Right lobe of liver (tissue), 6 donors: ENCODE measurements at regions not wholly inside any gene's neighbourhood (a gene's known extent, or its start where the extent isn't known, plus 50 kb on each side); places are given as distances from the start of the nearest gene placed in this dataset.
A peak's percentile ranks its signal among the peaks of the same experiment; 100 is the strongest.

Experiments
- ATAC-seq, 4 donors: fragments of 200-7000 bp; cut with Tn5 transposase; one replicate each; pipeline ENCODE4 v1.9.1; 2020; ENCODE audit warnings: mild to moderate bottlenecking in 4 of 4, moderate library complexity in 4 of 4
- DNase-seq, 3 donors: peaks; one replicate each; pipeline ENCODE4 v3.0.0-alpha.2; 2020
- H3K27ac ChIP-seq, 3 donors: fragments of 200-600 bp; one replicate each; pipeline ENCODE4 v1.8.0; 2022
- H3K27me3 ChIP-seq, 2 donors: fragments of 200-600 bp; one replicate each; pipeline ENCODE4 v1.8.0; 2022
- H3K36me3 ChIP-seq, 4 donors: fragments of 200-600 bp; sonication (generic) in 1 of 4; one replicate each; pipeline versions ENCODE4 v1.5.1 to v1.8.0; 2017 to 2022; ENCODE audit warnings: control low read depth in 1 of 4
- H3K4me1 ChIP-seq, 4 donors: fragments of 200-600 bp; sonication (generic) in 1 of 4; one replicate each; pipeline versions ENCODE4 v1.5.1 to v1.8.0; 2017 to 2022; ENCODE audit warnings: control low read depth in 1 of 4
- H3K4me3 ChIP-seq, 3 donors: fragments of 200-600 bp; one replicate each; pipeline ENCODE4 v1.8.0; 2022
- H3K9me3 ChIP-seq, 4 donors: fragments of 200-600 bp; sonication (generic) in 1 of 4; one replicate each; pipeline versions ENCODE4 v1.5.1 to v1.8.0; 2017 to 2022; ENCODE audit warnings: control low read depth in 1 of 4
- POLR2A ChIP-seq: fragments of 450-650 bp; IDR thresholded peaks from one replicate; pipeline ENCODE4 v1.6.1; 2017; ENCODE audit warnings: antibody characterized with exemption, mild to moderate bottlenecking
- WGBS: methylation state at CpG from one replicate; pipeline ENCODE4 v1.1.6; 2018; ENCODE audit warnings: low coverage, low lambda C conversion rate; ENCODE audit not compliant: insufficient coverage; ENCODE audit errors: missing lambda C conversion rate; 5-methylcytosine and 5-hydroxymethylcytosine counted together
- intact Hi-C, 2 donors: fragments of 100-400 bp; cut with DNase I; formaldehyde crosslinking; loops; one replicate each; pipeline versions ENCODE4 v1.11.2 to v1.14.1; 2022
- TF ChIP-seq, protein P1 (sequence below), 4 donors: fragments of 200-600 bp in 3 of 4; fragments of 450-650 bp in 1 of 4; IDR thresholded peaks; one replicate each; pipeline versions ENCODE4 v1.5.1 to v1.8.0; 2016 to 2022; ENCODE audit warnings: antibody characterized with exemption in 4 of 4, mild to moderate bottlenecking in 2 of 4
- donor health status: DM: no; HTN: yes; CAD: no.
- donor health status: DM: no; HTN: no; CAD: no.
- donor health status: DM: no; HTN: no; CAD: no.
- donor health status: DM: no; HTN: yes; CAD: no.
- donor health status: DM: no; HTN: yes; CAD: no.

DNA sequence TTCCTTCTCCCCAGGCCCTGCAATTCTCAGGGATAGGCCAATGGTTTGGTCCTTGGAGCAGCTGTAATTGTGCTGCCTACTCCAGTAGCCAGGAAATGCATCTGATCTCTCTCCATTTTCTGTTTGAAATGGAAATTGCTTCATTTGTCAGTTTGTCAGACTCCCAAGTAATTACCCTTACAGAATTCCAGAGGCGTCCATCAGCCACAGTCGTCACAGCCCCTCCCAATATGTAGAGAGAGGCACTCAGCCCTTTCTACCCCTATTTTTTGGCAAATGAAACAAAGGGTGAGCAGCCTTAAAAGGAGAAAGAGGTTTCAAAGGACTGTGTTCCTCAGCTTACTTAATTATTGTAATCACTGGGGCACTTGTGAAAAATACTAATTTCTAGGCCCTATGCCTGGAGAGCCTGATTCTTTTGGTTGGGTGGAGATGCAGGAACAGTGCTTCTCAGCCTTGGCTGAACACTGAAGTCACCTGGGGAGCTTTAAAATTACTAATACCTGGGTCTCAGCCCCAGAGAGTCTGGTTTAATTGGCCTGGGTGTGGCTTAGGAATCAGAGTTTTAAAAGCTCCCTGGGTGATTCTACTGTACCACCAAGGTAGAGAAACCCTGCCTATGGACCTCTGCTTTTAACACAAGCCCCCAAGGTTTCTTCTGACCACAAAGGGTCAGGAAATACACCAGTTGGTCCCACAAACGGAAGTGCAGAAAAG is 190.0 kb downstream of the EMP1 start:
- intact Hi-C loops: no loop called here
- no peak overlapping the region for H3K27ac ChIP-seq
- H3K36me3 ChIP-seq: no peaks in the 10 kb centered on the region
- peaks cover 0 to 7% (median 3%) of the 10 kb centered on the region in 4 donors for H3K4me1 ChIP-seq
- WGBS: 76% methylated on average over 2 of the region's 3 CpGs
- no peaks in the 10 kb centered on the region for H3K27me3 ChIP-seq
- no peaks in the 10 kb centered on the region for H3K9me3 ChIP-seq
- no peak for TF ChIP-seq POLR2A
- TF ChIP-seq, protein P1, sequence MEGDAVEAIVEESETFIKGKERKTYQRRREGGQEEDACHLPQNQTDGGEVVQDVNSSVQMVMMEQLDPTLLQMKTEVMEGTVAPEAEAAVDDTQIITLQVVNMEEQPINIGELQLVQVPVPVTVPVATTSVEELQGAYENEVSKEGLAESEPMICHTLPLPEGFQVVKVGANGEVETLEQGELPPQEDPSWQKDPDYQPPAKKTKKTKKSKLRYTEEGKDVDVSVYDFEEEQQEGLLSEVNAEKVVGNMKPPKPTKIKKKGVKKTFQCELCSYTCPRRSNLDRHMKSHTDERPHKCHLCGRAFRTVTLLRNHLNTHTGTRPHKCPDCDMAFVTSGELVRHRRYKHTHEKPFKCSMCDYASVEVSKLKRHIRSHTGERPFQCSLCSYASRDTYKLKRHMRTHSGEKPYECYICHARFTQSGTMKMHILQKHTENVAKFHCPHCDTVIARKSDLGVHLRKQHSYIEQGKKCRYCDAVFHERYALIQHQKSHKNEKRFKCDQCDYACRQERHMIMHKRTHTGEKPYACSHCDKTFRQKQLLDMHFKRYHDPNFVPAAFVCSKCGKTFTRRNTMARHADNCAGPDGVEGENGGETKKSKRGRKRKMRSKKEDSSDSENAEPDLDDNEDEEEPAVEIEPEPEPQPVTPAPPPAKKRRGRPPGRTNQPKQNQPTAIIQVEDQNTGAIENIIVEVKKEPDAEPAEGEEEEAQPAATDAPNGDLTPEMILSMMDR (IDR thresholded peaks at IDR 0.05): no peak
- ATAC-seq (no peak), DNase-seq (no peak)
- H3K4me3 ChIP-seq: no peak overlapping the region

GRCh38 chr12:13383379-13383778 is 186.9 kb downstream of the EMP1 start:
- TF ChIP-seq POLR2A: no peak
- TF ChIP-seq, protein P1 (IDR thresholded peaks at IDR 0.05): no peak
- Histone ChIP-seq H3K27me3 (no peaks in the 10 kb centered on the region), H3K36me3 (no peaks in the 10 kb centered on the region), H3K4me3 (no peak overlapping the region), H3K4me1 (no peaks in the 10 kb centered on the region), H3K27ac (no peak overlapping the region), H3K9me3 (no peaks in the 10 kb centered on the region)
- WGBS: 47% methylated on average over 3 of the region's 3 CpGs
- intact Hi-C loops: no loop called here
- DNase-seq (peak in 1 of 3 donors; percentile 35), ATAC-seq (peak in 1 of 4 donors; percentile 95)

- ATAC-seq (no peak), DNase-seq (no peak)
- Histone ChIP-seq H3K27ac (no peak overlapping the region), H3K36me3 (no peaks in the 10 kb centered on the region), H3K4me1 (peaks cover 0 to 11% (median 3%) of the 10 kb centered on the region in 4 donors), H3K27me3 (no peaks in the 10 kb centered on the region), H3K4me3 (no peak overlapping the region), H3K9me3 (no peaks in the 10 kb centered on the region)
- WGBS: 62% methylated on average over 3 of the region's 3 CpGs
- intact Hi-C loops: no loop called here
- TF ChIP-seq, protein P1 (IDR thresholded peaks at IDR 0.05): no peak
- TF ChIP-seq POLR2A: no peak
Observed at GRCh38 chr12:13380297-13380696, 183.8 kb downstream of the EMP1 start.

- no peak overlapping the region for H3K27ac ChIP-seq
- WGBS: 50% methylated on average over 1 of the region's 3 CpGs
- ATAC-seq: no peak
- H3K36me3 ChIP-seq: no peaks in the 10 kb centered on the region
- no peaks in the 10 kb centered on the region for H3K9me3 ChIP-seq
- TF ChIP-seq, protein P1 (IDR thresholded peaks at IDR 0.05): no peak
- TF ChIP-seq POLR2A: no peak
- H3K27me3 ChIP-seq: no peaks in the 10 kb centered on the region
- DNase-seq: no peak
- no peak overlapping the region for H3K4me3 ChIP-seq
- intact Hi-C loops: no loop called here
- peaks cover 0 to 11% (median 3%) of the 10 kb centered on the region in 4 donors for H3K4me1 ChIP-seq
Observed at GRCh38 chr12:13379531-13380188, 183.1 kb downstream of the EMP1 start.
